Gastroesophageal sphincter (tissue), 4 donors: ENCODE measurements at regions not wholly inside any gene's neighbourhood (a gene's known extent, or its start where the extent isn't known, plus 50 kb on each side); places are given as distances from the start of the nearest gene placed in this dataset.
"Not testable (repeated sequence)": the region's sequence is repeated elsewhere in the genome, so short reads cannot be mapped to it uniquely, and the experiment has no call there.

ENCODE experiments used
- ATAC-seq: fragments of 150-250 bp; one replicate; pipeline ENCODE4 v1.9.1; 2016; ENCODE audit warnings: mild to moderate bottlenecking, moderate library complexity
- H3K27ac ChIP-seq, 4 donors: fragments of 200-600 bp; sonication (generic) in 3 of 4; 1 replicate in 3 of 4; 2 replicates in 1 of 4; pipeline ENCODE4 v1.5.1; 2016 to 2019
- H3K27me3 ChIP-seq: fragments of 200-600 bp; sonication (generic); one replicate; pipeline ENCODE4 v1.5.1; 2019
- H3K36me3 ChIP-seq, 2 donors: fragments of 200-600 bp; sonication (generic); one replicate each; pipeline ENCODE4 v1.5.1; 2019; ENCODE audit warnings: control low read depth in 1 of 2
- H3K4me1 ChIP-seq, 3 donors: fragments of 200-600 bp; sonication (generic); 1 replicate in 2 of 3; 2 replicates in 1 of 3; pipeline ENCODE4 v1.5.1; 2016 to 2019; ENCODE audit warnings: control low read depth in 2 of 3
- H3K4me3 ChIP-seq, 2 donors: fragments of 200-600 bp; sonication (generic); one replicate each; pipeline ENCODE4 v1.5.1; 2019; ENCODE audit warnings: mild to moderate bottlenecking in 1 of 2, moderate library complexity in 1 of 2
- H3K9me3 ChIP-seq, 3 donors: fragments of 200-600 bp; sonication (generic); one replicate each; pipeline ENCODE4 v1.5.1; 2017 to 2019; ENCODE audit warnings: control low read depth in 2 of 3
- CTCF ChIP-seq, 4 experiments: fragments of 200-600 bp in 2 of 4; fragments of 450-650 bp in 2 of 4; sonication (generic) in 1 of 4; IDR thresholded peaks; one replicate each; pipeline ENCODE4 v1.5.1; 2017 to 2019; ENCODE audit warnings: antibody characterized with exemption in 4 of 4, mild to moderate bottlenecking in 2 of 4, moderate library complexity in 2 of 4
- EP300 ChIP-seq: sonication (generic); formaldehyde crosslinking; IDR thresholded peaks from one replicate; pipeline ENCODE4 v1.6.1; 2017; ENCODE audit warnings: antibody characterized with exemption, mild to moderate bottlenecking
- POLR2A ChIP-seq, 2 donors: fragments of 450-650 bp; IDR thresholded peaks; one replicate each; pipeline ENCODE4 v1.6.1; 2017; ENCODE audit warnings: antibody characterized with exemption in 2 of 2, mild to moderate bottlenecking in 2 of 2, moderate library complexity in 1 of 2
- POLR2AphosphoS5 ChIP-seq: sonication (generic); formaldehyde crosslinking; IDR thresholded peaks from one replicate; pipeline ENCODE4 v1.6.1; 2017; ENCODE audit warnings: antibody characterized with exemption
- WGBS, 2 donors: methylation state at CpG; one replicate each; pipeline ENCODE4 v1.1.5; 2018; ENCODE audit warnings: low coverage in 1 of 2; 5-methylcytosine and 5-hydroxymethylcytosine counted together

- TF ChIP-seq EP300 (no peak), CTCF (IDR thresholded peaks at IDR 0.05) (no peak), POLR2A (IDR thresholded peaks at IDR 0.05) (no peak), POLR2AphosphoS5 (no peak)
- no peak for ATAC-seq
Measured at GRCh38 chr9:7554699-7555098, 244.9 kb downstream of the DMAC1 start.

GRCh38 chr9:7552706-7553105 lies 246.9 kb downstream of the DMAC1 start:
- not testable (repeated sequence) for H3K4me3 ChIP-seq, H3K27me3 ChIP-seq, H3K27ac ChIP-seq, H3K4me1 ChIP-seq, ATAC-seq, H3K36me3 ChIP-seq, H3K9me3 ChIP-seq
- 70 to 73% methylated on average over 1 of the region's 1 CpG for WGBS, 2 donors

More at GRCh38 chr9:7554699-7555098, 244.9 kb downstream of the DMAC1 start:
- Histone ChIP-seq H3K4me1 (no peaks in the 10 kb centered on the region), H3K36me3 (no peaks in the 10 kb centered on the region), H3K9me3 (no peaks in the 10 kb centered on the region), H3K27ac (no peak overlapping the region), H3K4me3 (no peak overlapping the region), H3K27me3 (no peaks in the 10 kb centered on the region)
- 66 to 72% methylated on average over 2 of the region's 2 CpGs for WGBS, 2 donors

GRCh38 chr9:7549249-7549648 lies 250.3 kb downstream of the DMAC1 start:
- no peak overlapping the region for H3K27ac ChIP-seq
- no peaks in the 10 kb centered on the region for H3K4me1 ChIP-seq
- ATAC-seq, result no peak
- no peaks in the 10 kb centered on the region for H3K36me3 ChIP-seq
- H3K4me3 ChIP-seq, result no peak overlapping the region
- H3K27me3 ChIP-seq, result peaks cover 13% of the 10 kb centered on the region
- TF ChIP-seq CTCF (IDR thresholded peaks at IDR 0.05) (no peak), EP300 (no peak), POLR2A (IDR thresholded peaks at IDR 0.05) (no peak), POLR2AphosphoS5 (no peak)
- 80% methylated on average over 1 of the region's 3 CpGs; no CpG with 5 or more reads in 1 of the 2 donors for WGBS, 2 donors
- H3K9me3 ChIP-seq, result no peaks in the 10 kb centered on the region

- whole genome bisulfite sequencing, 2 donors, result 0 to 92% methylated on average over 1 of the region's 1 CpG
Measured at GRCh38 chr9:7546261-7546660, 253.3 kb downstream of the DMAC1 start.

GRCh38 chr9:7545371-7546165 lies 254.0 kb downstream of the DMAC1 start:
- no peaks in the 10 kb centered on the region for H3K4me1 ChIP-seq
- 87 to 94% methylated on average over 4 to 5 of the region's 5 CpGs for WGBS, 2 donors
- peaks cover 13% of the 10 kb centered on the region for H3K27me3 ChIP-seq
- H3K27ac ChIP-seq, result no peak overlapping the region
- TF ChIP-seq POLR2A (IDR thresholded peaks at IDR 0.05) (no peak), POLR2AphosphoS5 (no peak), EP300 (no peak), CTCF (IDR thresholded peaks at IDR 0.05) (no peak)
- no peaks in the 10 kb centered on the region for H3K9me3 ChIP-seq
- no peak for ATAC-seq
- H3K4me3 ChIP-seq, result no peak overlapping the region
- no peaks in the 10 kb centered on the region for H3K36me3 ChIP-seq

More at GRCh38 chr9:7546261-7546660, 253.3 kb downstream of the DMAC1 start:
- Histone ChIP-seq H3K9me3 (no peaks in the 10 kb centered on the region), H3K27ac (no peak overlapping the region), H3K36me3 (no peaks in the 10 kb centered on the region), H3K4me3 (no peak overlapping the region), H3K27me3 (peaks cover 13% of the 10 kb centered on the region), H3K4me1 (no peaks in the 10 kb centered on the region)
- ATAC-seq, result no peak
- no peak for TF ChIP-seq EP300
- TF ChIP-seq POLR2AphosphoS5, result no peak
- no peak for TF ChIP-seq POLR2A (IDR thresholded peaks at IDR 0.05)
- TF ChIP-seq CTCF (IDR thresholded peaks at IDR 0.05), result no peak
